PC-9 (cell line): ENCODE measurements at regions not wholly inside any gene's neighbourhood (a gene's known extent, or its start where the extent isn't known, plus 50 kb on each side); places are given as distances from the start of the nearest gene placed in this dataset.

Source experiments
- BruUV-seq: library from RNA; stranded (reverse); fragments of 400-500 nt; replicated peaks from 2 replicates; lab custom pipeline; 2021; lab: Mats Ljungman, UMichigan
- CTCF ChIA-PET: fragments of 300-600 bp; sonication (Branson Sonifier 250); formaldehyde crosslinking; loops from one replicate; lab custom pipeline; 2022; ENCODE audit warnings: antibody characterized with exemption; lab: Charles Lee
- POLR2A ChIA-PET: fragments of 300-600 bp; sonication (Branson Sonifier 250); formaldehyde crosslinking; loops from one replicate; lab custom pipeline; 2022; ENCODE audit warnings: antibody characterized with exemption; ENCODE audit not compliant: unreplicated experiment; lab: Charles Lee
- DNase-seq, 2 experiments: peaks; one replicate each; pipeline versions ENCODE4 v3.0.0 to v3.0.0-alpha.2; 2015 to 2022; ENCODE audit warnings: mixed read lengths in 1 of 2
- H2AFZ ChIP-seq: fragments of 200-600 bp; sonication (generic); 2 replicates; pipeline ENCODE4 v1.8.1; 2017; ENCODE audit warnings: antibody characterized with exemption
- H3F3A ChIP-seq: fragments of 200-600 bp; sonication (generic); 2 replicates; pipeline ENCODE4 v1.8.1; 2017; ENCODE audit warnings: antibody characterized with exemption, mild to moderate bottlenecking, low read depth; ENCODE audit not compliant: insufficient read depth
- H3K27ac ChIP-seq: fragments of 200-600 bp; sonication (generic); 2 replicates; pipeline ENCODE4 v1.6.1; 2016; ENCODE audit warnings: mixed run types
- H3K27me3 ChIP-seq: fragments of 200-600 bp; sonication (generic); 2 replicates; pipeline ENCODE4 v1.6.1; 2016; ENCODE audit warnings: low read depth, mixed run types; ENCODE audit not compliant: insufficient read depth
- H3K36me3 ChIP-seq: fragments of 200-600 bp; sonication (generic); 2 replicates; pipeline ENCODE4 v1.6.1; 2016; ENCODE audit warnings: low read depth, mixed run types
- H3K4me1 ChIP-seq: fragments of 200-600 bp; sonication (generic); replicated peaks from 2 replicates; pipeline ENCODE4 v1.6.1; 2016; ENCODE audit warnings: mixed run types; ENCODE audit not compliant: insufficient read depth
- H3K4me2 ChIP-seq: fragments of 200-600 bp; sonication (generic); 2 replicates; pipeline ENCODE4 v1.6.1; 2017; ENCODE audit warnings: mixed run types
- H3K4me3 ChIP-seq: fragments of 200-600 bp; sonication (generic); 2 replicates; pipeline ENCODE4 v1.6.1; 2016; ENCODE audit warnings: mixed run types
- H3K79me2 ChIP-seq: fragments of 200-600 bp; sonication (generic); 2 replicates; pipeline ENCODE4 v1.6.1; 2017; ENCODE audit warnings: low read depth, mixed run types
- H3K9me2 ChIP-seq: fragments of 200-600 bp; sonication (generic); 2 replicates; pipeline ENCODE4 v1.8.1; 2017; ENCODE audit warnings: mild to moderate bottlenecking; ENCODE audit not compliant: insufficient read depth
- H3K9me3 ChIP-seq: fragments of 200-600 bp; sonication (generic); 2 replicates; pipeline ENCODE4 v1.8.1; 2016; ENCODE audit warnings: low read depth; ENCODE audit not compliant: insufficient read depth
- H4K20me1 ChIP-seq: fragments of 200-600 bp; sonication (generic); 2 replicates; pipeline ENCODE4 v1.8.1; 2017; ENCODE audit not compliant: insufficient read depth
- EZH2 ChIP-seq: fragments of 200-600 bp; sonication (generic); IDR thresholded peaks from 2 replicates; pipeline ENCODE4 v1.8.0; 2017; ENCODE audit warnings: antibody characterized with exemption, low read depth
- intact Hi-C: fragments of 100-400 bp; cut with micrococcal nuclease; formaldehyde crosslinking; loops from one replicate; pipeline ENCODE4 v1.10.0; 2022; ENCODE audit not compliant: unreplicated experiment
- TF ChIP-seq, protein P1 (sequence below): fragments of 200-600 bp; sonication (generic); conservative IDR thresholded peaks from 2 replicates; pipeline ENCODE4 v1.6.1; 2017; ENCODE audit warnings: mixed run types, antibody characterized with exemption, mild to moderate bottlenecking, moderate library complexity

DNA sequence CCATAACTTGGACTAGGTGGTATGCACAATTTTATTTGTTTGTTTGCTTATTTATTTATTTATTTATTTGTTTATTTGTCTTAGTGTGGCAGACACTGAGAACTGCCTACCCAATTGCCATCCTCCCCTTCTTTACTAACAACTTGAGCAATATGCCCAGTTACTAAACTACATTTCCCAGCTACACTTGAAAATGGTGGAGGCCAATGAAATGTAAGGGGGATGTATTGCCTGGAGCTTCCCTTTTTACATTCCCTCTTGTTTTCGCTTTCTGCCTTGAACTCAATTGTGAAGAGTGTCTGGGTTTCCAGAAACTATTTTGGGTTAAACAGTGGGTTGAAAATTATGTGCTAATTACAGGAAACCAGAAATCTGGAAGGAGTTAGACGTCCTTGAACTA, 152.7 kb upstream of the FKBP1C start:
- Histone ChIP-seq H3K4me3 (no peak overlapping the region), H4K20me1 (no peaks in the 10 kb centered on the region), H3K27me3 (no peaks in the 10 kb centered on the region), H3K9me2 (no peaks in the 10 kb centered on the region; the same call in 1 of the 2 replicates), H3K36me3 (no peaks in the 10 kb centered on the region), H2AFZ (no peak overlapping the region), H3K27ac (no peak overlapping the region), H3K79me2 (no peaks in the 10 kb centered on the region), H3K9me3 (no peaks in the 10 kb centered on the region), H3K4me2 (no peak overlapping the region), H3F3A (no peaks in the 10 kb centered on the region), H3K4me1 (no peaks in the 10 kb centered on the region)
- CTCF ChIA-PET: no interaction called here
- intact Hi-C loops: no loop called here
- POLR2A ChIA-PET: no interaction called here
- no peak for DNase-seq
- BruUV-seq: no TSS peak
- TF ChIP-seq, protein P1, sequence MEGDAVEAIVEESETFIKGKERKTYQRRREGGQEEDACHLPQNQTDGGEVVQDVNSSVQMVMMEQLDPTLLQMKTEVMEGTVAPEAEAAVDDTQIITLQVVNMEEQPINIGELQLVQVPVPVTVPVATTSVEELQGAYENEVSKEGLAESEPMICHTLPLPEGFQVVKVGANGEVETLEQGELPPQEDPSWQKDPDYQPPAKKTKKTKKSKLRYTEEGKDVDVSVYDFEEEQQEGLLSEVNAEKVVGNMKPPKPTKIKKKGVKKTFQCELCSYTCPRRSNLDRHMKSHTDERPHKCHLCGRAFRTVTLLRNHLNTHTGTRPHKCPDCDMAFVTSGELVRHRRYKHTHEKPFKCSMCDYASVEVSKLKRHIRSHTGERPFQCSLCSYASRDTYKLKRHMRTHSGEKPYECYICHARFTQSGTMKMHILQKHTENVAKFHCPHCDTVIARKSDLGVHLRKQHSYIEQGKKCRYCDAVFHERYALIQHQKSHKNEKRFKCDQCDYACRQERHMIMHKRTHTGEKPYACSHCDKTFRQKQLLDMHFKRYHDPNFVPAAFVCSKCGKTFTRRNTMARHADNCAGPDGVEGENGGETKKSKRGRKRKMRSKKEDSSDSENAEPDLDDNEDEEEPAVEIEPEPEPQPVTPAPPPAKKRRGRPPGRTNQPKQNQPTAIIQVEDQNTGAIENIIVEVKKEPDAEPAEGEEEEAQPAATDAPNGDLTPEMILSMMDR: no peak
- no peak for TF ChIP-seq EZH2

DNA sequence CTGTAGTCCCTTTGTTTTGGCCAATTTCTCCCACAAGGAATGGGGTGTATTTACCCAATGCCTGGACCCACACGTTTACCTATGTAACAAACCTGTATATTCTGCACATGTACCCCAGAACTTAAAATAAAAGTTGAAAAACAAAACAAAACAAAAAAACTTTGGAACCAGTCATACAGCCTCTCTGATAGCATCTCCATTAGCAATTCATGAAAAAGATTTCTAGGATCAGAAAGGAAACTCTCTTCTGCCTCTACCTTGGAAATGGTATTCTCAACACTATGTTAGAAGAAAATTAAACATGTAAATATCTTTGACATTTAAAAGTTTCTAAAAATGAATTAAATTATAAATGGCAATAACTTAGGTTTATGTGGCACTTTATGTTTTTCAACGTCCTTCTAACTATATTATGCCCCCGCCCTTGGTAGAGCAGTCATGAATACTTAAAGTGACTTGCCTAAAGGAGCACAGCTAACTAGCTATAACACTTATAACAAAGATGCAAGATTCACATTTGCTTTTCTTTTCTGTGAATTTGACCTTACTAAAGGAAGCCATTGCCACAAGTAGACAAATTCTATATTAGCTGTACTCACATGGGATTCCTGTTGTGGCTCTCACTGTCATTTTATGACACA, 147.5 kb upstream of the FKBP1C start:
- H4K20me1 ChIP-seq: no peaks in the 10 kb centered on the region
- TF ChIP-seq, protein P1: no peak
- no peak for TF ChIP-seq EZH2
- ChIA-PET CTCF (no interaction called here), POLR2A (no interaction called here)
- no peaks in the 10 kb centered on the region; the same call in 1 of the 2 replicates for H3K9me2 ChIP-seq
- no peak for DNase-seq
- no peak overlapping the region for H3K27ac ChIP-seq
- no peaks in the 10 kb centered on the region for H3K79me2 ChIP-seq
- no peaks in the 10 kb centered on the region for H3K9me3 ChIP-seq
- H3K27me3 ChIP-seq: no peaks in the 10 kb centered on the region
- no peaks in the 10 kb centered on the region for H3F3A ChIP-seq
- BruUV-seq: no TSS peak
- H3K4me2 ChIP-seq: no peak overlapping the region
- no peak overlapping the region for H2AFZ ChIP-seq
- no peaks in the 10 kb centered on the region for H3K36me3 ChIP-seq
- intact Hi-C loops: no loop called here
- no peaks in the 10 kb centered on the region for H3K4me1 ChIP-seq
- H3K4me3 ChIP-seq: no peak overlapping the region

DNA sequence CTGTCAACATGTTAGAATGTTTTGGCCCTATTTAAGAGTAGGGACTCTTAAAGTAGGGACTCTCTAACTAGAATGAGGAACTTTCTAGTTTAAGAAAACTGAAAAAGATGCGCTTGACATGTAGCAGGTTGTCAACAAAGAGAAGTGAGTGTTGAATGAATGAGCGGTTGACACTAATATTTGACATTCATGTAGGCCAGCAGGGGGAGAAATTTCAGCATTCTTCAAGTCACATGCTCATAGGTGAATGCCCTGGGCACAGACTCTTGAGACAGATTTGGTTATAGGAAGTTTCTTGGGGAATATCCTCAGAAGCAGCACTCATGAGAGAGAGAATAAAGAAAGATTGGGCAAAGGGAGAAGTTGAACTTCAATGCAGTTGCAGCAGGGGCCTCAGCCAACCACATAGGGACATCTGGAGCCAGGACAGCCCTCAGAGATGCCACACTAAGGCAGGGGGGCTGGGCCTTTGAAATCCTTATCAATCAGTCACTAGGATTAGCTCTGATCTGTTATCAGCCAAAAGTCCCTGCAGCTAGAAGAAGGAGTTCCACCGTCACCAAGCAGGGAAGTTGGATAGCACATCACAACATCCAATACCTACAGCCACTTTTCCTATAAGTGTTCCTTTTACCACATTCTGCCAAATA, 145.1 kb upstream of the FKBP1C start:
- H3F3A ChIP-seq: no peaks in the 10 kb centered on the region
- BruUV-seq: no TSS peak
- DNase-seq: no peak
- intact Hi-C loops: no loop called here
- no peak overlapping the region for H2AFZ ChIP-seq
- no peaks in the 10 kb centered on the region for H3K36me3 ChIP-seq
- no peaks in the 10 kb centered on the region for H3K27me3 ChIP-seq
- H3K4me1 ChIP-seq: no peaks in the 10 kb centered on the region
- H3K9me2 ChIP-seq: no peaks in the 10 kb centered on the region
- H3K27ac ChIP-seq: no peak overlapping the region
- CTCF ChIA-PET: no interaction called here
- POLR2A ChIA-PET: no interaction called here
- H3K79me2 ChIP-seq: no peaks in the 10 kb centered on the region
- no peaks in the 10 kb centered on the region for H4K20me1 ChIP-seq
- TF ChIP-seq, protein P1: peak; percentile 45; the same call in 1 of the 2 replicates
- TF ChIP-seq EZH2: no peak
- H3K4me3 ChIP-seq: no peak overlapping the region
- H3K9me3 ChIP-seq: no peaks in the 10 kb centered on the region
- H3K4me2 ChIP-seq: no peak overlapping the region
